GM23248 (cell line): ENCODE measurements at regions not wholly inside any gene's neighbourhood (a gene's known extent, or its start where the extent isn't known, plus 50 kb on each side); places are given as distances from the start of the nearest gene placed in this dataset.

ENCODE experiments used
- EZH2 ChIP-seq: fragments of 200-600 bp; sonication (generic); IDR thresholded peaks from 2 replicates; pipeline ENCODE4 v1.6.1; 2018; ENCODE audit warnings: antibody characterized with exemption, mild to moderate bottlenecking; ENCODE audit not compliant: insufficient read depth, poor library complexity, severe bottlenecking
- EZH2phosphoT487 ChIP-seq: fragments of 200-600 bp; sonication (generic); IDR thresholded peaks from 2 replicates; pipeline ENCODE4 v1.6.1; 2018; ENCODE audit warnings: antibody characterized with exemption, moderate library complexity, mild to moderate bottlenecking, low read depth; ENCODE audit not compliant: insufficient read depth

DNA sequence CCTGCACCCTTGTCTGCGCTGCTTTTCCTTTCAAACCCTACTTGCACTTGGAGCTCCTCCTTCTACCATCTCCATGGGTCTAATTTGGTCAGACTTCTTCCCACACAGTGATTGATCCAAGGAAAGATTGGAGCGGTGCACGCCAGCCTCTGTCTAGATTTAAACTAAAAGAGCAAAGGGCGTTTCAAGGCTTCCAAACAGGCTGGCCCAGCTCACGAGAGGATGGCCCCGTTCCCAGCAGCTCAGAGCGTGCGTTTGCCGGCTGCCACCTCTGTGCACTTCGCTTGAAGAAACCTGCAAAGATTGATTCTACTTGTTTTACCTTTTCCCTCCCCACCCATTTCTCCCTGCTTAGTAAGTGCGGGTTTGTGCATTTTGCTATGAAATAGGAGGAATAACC is 78.8 kb upstream of the ALKAL2 start:
- no peak for TF ChIP-seq EZH2
- TF ChIP-seq EZH2phosphoT487: no peak
